GM19372 (cell line): ENCODE measurements at regions not wholly inside any gene's neighbourhood (a gene's known extent, or its start where the extent isn't known, plus 50 kb on each side); places are given as distances from the start of the nearest gene placed in this dataset.
"Not testable (repeated sequence)": the region's sequence is repeated elsewhere in the genome, so short reads cannot be mapped to it uniquely, and the experiment has no call there.

Experiments used
- ATAC-seq: cut with Tn5 transposase; IDR thresholded peaks from one replicate; pipeline ENCODE4 v1.9.1; 2021; ENCODE audit warnings: mild to moderate bottlenecking, low read depth, moderate library complexity; ENCODE audit not compliant: unreplicated experiment

- ATAC-seq: no peak
Observed at GRCh38 chr5:54885636-54886035, 99.8 kb downstream of the ESM1 start.

GRCh38 chr5:54884195-54884536 is 101.2 kb downstream of the ESM1 start:
- ATAC-seq: no peak

- no peak for ATAC-seq
Observed at GRCh38 chr5:54883374-54884194, 101.8 kb downstream of the ESM1 start.

- ATAC-seq: no peak
Observed at GRCh38 chr5:54882841-54883240, 102.6 kb downstream of the ESM1 start.

DNA sequence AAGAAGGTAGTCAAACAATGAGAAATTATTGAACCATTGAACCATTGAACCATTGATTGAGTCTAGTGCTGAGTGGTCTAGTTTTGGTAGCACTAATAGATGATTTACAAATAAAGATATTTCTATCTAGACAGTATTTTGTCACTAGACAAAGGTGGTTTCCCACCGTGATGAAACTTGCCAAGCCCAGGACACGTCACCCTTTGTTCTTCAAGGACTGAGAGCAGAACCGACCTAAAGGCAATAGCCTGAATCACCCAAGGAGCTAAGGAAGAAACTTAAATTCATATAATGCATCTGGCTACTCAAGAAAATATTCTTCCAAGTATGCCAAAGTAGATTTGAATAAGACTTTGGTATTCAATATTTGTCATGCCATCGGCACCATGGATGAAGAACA is 103.3 kb downstream of the ESM1 start:
- ATAC-seq: no peak

DNA sequence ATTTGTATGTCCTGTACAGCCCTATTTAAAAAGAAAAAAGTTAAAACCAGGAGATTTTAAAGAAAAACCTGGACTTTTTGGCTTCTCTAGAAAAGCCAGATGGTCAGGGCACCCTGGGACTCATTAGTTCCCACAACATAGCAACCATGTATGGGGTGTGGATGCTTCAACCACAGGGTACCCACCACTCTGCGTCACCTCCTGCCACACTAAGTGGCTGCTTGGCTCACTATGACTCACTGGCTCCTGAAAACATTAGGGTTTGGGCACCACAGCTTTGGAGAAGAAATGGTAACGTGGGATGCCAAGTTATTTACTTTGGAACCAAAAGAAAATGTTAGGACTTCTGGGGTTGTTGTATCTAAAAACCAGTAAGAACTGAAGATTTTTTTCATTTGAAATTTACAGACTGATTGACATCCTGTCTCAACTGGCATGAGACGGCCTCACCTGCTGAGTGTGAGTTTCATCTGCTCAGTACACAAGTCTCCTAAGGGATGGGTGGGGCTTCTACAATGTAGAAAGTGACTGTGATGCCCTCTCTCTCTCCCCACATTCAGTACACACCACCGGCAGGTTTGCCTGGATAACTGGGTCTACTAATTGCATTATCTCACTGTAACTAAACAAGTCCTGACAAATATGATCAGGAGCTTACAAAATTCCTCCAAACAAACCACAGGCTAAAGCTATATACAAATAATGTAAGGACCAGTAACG is 103.9 kb downstream of the ESM1 start:
- ATAC-seq: no peak

DNA sequence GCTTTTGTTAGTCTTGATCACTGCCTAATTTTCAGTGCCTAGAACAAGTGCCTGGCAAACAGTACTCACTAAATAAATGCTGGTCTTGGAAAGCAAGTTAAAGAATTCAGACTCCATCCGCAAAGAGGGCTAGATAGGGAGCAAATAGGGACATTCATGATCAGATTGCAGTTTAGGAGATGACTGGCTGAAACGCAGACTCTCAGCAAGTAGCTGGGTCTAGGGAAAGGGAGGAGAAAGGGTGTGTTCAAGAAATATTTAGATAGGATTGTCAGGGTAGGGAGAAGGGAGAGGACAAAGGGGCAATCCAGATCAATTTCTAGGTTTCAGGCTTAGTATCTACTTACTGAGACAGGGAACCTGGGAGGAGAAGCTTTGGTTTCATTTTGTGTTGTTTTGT is 108.4 kb downstream of the ESM1 start:
- no peak for ATAC-seq

- ATAC-seq: no peak
Observed at GRCh38 chr5:54876556-54876955, 108.8 kb downstream of the ESM1 start.

- ATAC-seq: no peak
Observed at GRCh38 chr5:54874337-54875021, 110.9 kb downstream of the ESM1 start.

DNA sequence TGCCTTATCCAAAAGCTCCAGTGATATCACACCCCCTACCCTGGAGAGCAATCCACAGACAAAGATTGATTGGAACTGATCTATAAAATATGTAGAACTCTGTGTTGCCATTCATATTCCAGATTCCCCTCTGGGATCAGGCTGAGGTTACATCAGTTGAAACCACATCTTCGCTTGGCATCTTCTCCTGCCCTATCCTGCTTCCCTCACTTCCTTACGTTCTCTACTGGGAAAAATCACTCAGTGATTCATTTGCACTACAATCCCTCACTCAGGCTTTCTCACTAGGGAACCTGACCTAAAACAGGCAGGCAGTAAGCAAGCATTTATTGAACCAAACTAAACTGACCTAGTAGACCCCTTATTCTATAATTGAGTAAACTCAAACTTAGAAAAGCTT is 111.7 kb downstream of the ESM1 start:
- no peak for ATAC-seq

DNA sequence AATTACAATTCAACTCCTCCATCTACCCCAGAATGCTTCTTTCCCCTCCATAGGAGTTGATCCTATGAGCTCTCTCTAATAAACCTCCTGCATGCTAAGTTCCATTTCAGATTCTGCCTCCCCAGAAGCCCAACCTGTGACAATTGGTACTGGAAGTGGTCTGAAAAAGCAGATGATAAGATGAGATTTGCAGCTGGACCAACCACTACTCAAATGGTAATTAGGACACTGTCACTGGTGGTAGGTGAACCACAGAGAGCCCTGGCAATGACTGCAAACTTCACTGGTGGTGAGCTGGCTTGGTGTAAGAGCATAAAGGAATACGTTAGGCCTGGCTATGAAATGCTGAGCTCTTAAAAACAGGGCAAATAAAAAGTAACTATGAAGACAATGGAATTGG is 112.6 kb downstream of the ESM1 start:
- no peak for ATAC-seq

- ATAC-seq: no peak
Observed at GRCh38 chr5:54870271-54870670, 115.1 kb downstream of the ESM1 start.

DNA sequence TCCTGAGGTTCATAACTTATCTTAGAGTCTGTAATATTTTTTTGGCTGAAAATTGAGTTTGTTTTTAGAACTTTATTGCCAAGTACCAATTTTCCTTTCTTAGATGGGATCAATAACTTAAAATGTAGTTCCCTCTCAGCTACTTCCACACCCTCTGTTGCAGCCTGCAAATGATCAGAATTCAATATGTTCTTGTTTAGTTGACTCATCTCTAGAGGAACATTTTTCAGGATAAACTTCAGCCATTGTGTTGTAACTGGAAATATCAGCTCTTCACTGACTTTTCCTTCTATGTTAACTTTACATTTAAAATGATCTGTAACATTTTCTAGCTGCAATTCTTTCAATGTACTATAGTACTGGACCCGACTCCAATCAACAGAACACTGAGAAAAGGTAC is 115.7 kb downstream of the ESM1 start:
- no peak for ATAC-seq

DNA sequence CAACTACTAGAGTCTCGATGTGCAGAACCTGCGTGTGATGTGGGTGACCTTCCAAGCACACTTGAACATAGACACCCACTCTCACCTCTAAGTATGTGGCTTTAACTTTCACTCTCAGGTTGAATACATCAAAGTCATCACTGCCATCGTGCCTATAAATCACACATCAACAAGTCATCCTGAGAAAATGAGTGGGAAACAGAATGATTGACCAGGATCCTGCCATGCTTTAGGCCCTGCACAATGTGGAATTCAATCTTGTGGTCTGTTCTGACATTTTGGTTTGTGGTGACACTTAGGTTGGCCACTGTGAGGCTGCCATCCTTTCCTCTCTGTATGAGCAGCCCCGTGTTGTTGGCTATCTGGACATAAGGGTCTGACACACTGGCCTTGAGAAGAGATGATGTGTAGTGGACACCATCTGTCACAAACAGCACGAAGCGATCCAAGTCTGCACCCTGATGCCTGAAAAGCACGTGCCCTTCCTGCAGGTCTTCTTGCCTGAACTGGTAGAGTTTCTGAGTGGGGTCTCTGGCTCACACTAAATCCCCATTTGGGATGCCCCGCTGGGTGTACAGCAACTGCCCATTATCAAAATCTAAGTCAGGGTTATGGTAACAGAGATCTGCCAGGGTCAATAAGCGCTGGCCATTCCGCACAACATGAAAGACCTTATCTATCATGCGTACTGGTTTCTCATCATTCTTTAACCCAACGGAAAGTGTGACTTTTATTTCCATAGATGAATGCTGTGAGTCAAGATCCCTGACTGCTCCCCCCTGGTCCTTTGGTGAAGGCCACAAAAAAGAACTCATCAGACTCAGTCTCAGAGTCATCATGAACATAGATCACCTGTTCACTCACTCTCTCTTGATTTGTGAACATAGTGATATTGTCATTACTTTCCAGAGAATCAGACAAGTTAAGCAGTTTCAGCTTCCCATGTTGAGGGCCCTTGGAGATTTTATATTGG is 116.6 kb downstream of the ESM1 start:
- no peak for ATAC-seq

DNA sequence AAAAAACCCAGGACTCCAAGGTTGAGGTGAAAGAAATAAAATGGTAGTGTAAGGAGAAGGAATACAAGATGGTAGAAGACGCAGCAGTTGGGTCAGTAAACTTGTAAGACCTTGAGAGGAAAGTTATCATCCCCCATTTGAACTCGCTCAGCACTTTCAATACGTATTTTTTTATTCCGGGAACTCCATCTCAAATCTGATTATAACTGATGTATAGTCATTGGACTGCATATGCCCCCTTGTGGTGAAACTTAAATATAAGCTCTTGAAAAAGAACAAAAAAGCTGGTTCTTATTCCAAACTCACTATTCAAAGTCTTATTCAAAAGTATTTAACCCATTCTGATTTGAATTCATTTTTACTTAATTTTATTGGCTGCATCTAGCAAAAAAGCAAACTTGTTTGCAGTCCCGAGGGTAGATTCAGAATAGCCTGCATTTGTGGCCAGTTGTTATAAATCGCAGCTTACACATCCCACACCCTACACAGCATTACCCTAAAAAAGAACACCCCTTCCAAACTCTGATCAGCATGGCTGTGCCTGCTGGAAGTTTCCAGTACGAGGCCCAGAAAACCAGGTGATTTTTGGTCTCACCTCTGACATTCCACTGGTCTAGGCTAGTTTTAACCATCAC is 118.0 kb downstream of the ESM1 start:
- no peak for ATAC-seq

DNA sequence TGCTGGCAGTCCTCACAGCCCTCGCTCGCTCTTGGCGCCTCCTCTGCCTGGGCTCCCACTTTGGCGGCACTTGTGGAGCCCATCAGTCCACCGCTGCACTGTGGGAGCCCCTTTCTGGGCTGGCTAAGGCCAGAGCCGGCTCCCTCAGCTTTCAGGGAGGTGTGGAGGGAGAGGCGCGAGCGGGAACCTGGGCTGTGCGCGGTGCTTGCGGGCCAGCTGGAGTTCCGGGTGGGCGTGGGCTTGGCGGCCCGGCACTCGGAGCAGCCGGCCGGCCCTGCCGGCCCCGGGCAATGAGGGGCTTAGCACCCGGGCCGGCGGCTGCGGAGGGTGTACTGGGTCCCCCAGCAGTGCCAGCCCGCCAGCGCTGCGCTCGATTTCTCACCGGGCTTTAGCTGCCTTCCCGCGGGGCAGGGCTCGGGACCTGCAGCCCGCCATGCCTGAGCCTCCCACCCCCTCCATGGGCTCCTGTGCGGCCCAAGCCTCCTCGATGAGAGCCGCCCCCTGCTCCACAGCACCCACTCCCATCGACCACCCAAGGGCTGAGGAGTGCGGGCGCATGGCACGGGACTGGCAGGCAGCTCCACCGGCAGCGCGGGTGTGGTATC is 120.4 kb downstream of the ESM1 start:
- not testable (repeated sequence) for ATAC-seq

GRCh38 chr5:54862036-54862435 is 123.4 kb downstream of the ESM1 start:
- ATAC-seq: no peak

GRCh38 chr5:54861212-54861894 is 124.0 kb downstream of the ESM1 start:
- no peak for ATAC-seq

DNA sequence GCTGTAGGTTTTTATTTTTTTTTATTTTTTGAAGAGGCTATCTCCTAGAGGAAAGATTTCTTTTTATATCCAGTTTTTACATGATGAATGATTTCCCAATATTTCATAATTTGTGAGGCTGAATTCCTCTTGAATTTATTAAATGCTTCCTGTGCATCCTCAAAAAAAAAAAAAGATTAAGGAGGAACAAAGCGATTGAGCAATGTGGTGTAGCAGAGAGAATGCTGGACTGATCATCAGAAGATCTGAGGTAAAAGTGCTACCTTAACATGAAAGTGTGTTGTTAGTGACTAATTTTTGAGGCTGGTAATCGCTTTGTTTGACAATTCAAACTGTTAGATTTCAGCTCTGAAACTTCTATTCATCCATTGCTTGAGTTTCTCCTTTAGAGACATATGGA is 125.1 kb downstream of the ESM1 start:
- ATAC-seq: no peak
